Neural cell (in vitro differentiated cells): ENCODE measurements at regions not wholly inside any gene's neighbourhood (a gene's known extent, or its start where the extent isn't known, plus 50 kb on each side); places are given as distances from the start of the nearest gene placed in this dataset.

Source experiments
- H2AFZ ChIP-seq: fragments of 200-600, 300-800 bp; sonication (generic), shearing (Covaris generic); 2 replicates; pipeline ENCODE4 v1.6.0; 2014; ENCODE audit warnings: low read depth, mild to moderate bottlenecking, antibody characterized with exemption, low read length, moderate library complexity
- H3F3A ChIP-seq: fragments of 200-600 bp; shearing (Covaris generic); 2 replicates; pipeline ENCODE4 v1.6.1; 2016; ENCODE audit warnings: mild to moderate bottlenecking, moderate library complexity, mixed read lengths, antibody characterized with exemption, low read length; ENCODE audit not compliant: insufficient read depth, poor library complexity, severe bottlenecking
- H3K27ac ChIP-seq: fragments of 200-600, 300-800 bp; sonication (generic), shearing (Covaris generic); 2 replicates; pipeline ENCODE4 v1.5.1; 2014; ENCODE audit warnings: mild to moderate bottlenecking, low read length, moderate library complexity
- H3K27me3 ChIP-seq: fragments of 300-800, 200-600 bp; sonication (generic), shearing (Covaris generic); 2 replicates; pipeline ENCODE4 v1.6.0; 2014; ENCODE audit warnings: mild to moderate bottlenecking, low read depth, low read length, moderate library complexity; ENCODE audit not compliant: insufficient read depth
- H3K36me3 ChIP-seq: fragments of 300-800, 200-600 bp; sonication (generic), shearing (Covaris generic); 2 replicates; pipeline ENCODE4 v1.5.1; 2014; ENCODE audit warnings: mild to moderate bottlenecking, antibody characterized with exemption, low read length, moderate library complexity; ENCODE audit not compliant: insufficient read depth
- H3K4me2 ChIP-seq: fragments of 300-800, 200-600 bp; sonication (generic), shearing (Covaris generic); 2 replicates; pipeline ENCODE4 v1.6.0; 2014; ENCODE audit warnings: mild to moderate bottlenecking, low read length
- H3K4me3 ChIP-seq: fragments of 300-800, 200-600 bp; sonication (generic), shearing (Covaris generic); 2 replicates; pipeline ENCODE4 v1.5.1; 2014; ENCODE audit warnings: mild to moderate bottlenecking, low read length, moderate library complexity
- H3K79me2 ChIP-seq: fragments of 200-600 bp; shearing (Covaris generic); replicated peaks from 2 replicates; pipeline ENCODE4 v1.6.0; 2014; ENCODE audit warnings: mild to moderate bottlenecking, low read length, moderate library complexity; ENCODE audit not compliant: insufficient read depth
- H3K9ac ChIP-seq: fragments of 300-800, 200-600 bp; sonication (generic), shearing (Covaris generic); 2 replicates; pipeline ENCODE4 v1.6.1; 2016; ENCODE audit warnings: mild to moderate bottlenecking, low read length, mixed read lengths
- H3K9me2 ChIP-seq: fragments of 200-600 bp; shearing (Covaris generic); 2 replicates; pipeline ENCODE4 v1.6.1; 2016; ENCODE audit warnings: mild to moderate bottlenecking, low read length, mixed read lengths; ENCODE audit not compliant: insufficient read depth
- H3K9me3 ChIP-seq: fragments of 200-600, 300-800 bp; sonication (generic), shearing (Covaris generic); 2 replicates; pipeline ENCODE4 v1.6.1; 2016; ENCODE audit warnings: mild to moderate bottlenecking, mixed run types, low read length, moderate library complexity, mixed read lengths
- H4K20me1 ChIP-seq: fragments of 200-600 bp; shearing (Covaris generic); 2 replicates; pipeline ENCODE4 v1.6.1; 2016; ENCODE audit warnings: mild to moderate bottlenecking, mixed run types; ENCODE audit not compliant: insufficient read depth
- CTCF ChIP-seq: fragments of 450-650 bp; IDR thresholded peaks from 2 replicates; pipeline ENCODE4 v1.5.1; 2014; ENCODE audit warnings: antibody characterized with exemption, mild to moderate bottlenecking, moderate library complexity; ENCODE audit not compliant: poor library complexity, severe bottlenecking
- EP300 ChIP-seq: fragments of 450-650 bp; conservative IDR thresholded peaks from 2 replicates; pipeline ENCODE4 v1.6.1; 2014; ENCODE audit warnings: antibody characterized with exemption, mild to moderate bottlenecking, moderate library complexity; ENCODE audit not compliant: poor library complexity, severe bottlenecking
- EZH2 ChIP-seq: fragments of 200-600, 300-800 bp; shearing (Covaris generic), sonication (generic); IDR thresholded peaks from 2 replicates; pipeline ENCODE4 v1.6.1; 2014; ENCODE audit warnings: antibody characterized with exemption, low read length, borderline replicate concordance, mild to moderate bottlenecking; ENCODE audit not compliant: insufficient read depth, poor library complexity, severe bottlenecking
- MXI1 ChIP-seq: fragments of 450-650 bp; conservative IDR thresholded peaks from 2 replicates; pipeline ENCODE4 v1.6.1; 2014; ENCODE audit warnings: antibody characterized with exemption, mild to moderate bottlenecking; ENCODE audit not compliant: poor library complexity, severe bottlenecking
- POLR2AphosphoS5 ChIP-seq: IDR thresholded peaks from 2 replicates; pipeline ENCODE4 v1.6.1; 2012
- RAD21 ChIP-seq: fragments of 450-650 bp; conservative IDR thresholded peaks from 2 replicates; pipeline ENCODE4 v1.6.1; 2014; ENCODE audit warnings: antibody characterized with exemption, mild to moderate bottlenecking, moderate library complexity
- REST ChIP-seq: IDR thresholded peaks from 2 replicates; pipeline ENCODE4 v1.6.1; 2012; ENCODE audit warnings: borderline replicate concordance
- SMC3 ChIP-seq: fragments of 450-650 bp; conservative IDR thresholded peaks from 2 replicates; pipeline ENCODE4 v1.6.1; 2014; ENCODE audit warnings: antibody characterized with exemption, mild to moderate bottlenecking, moderate library complexity; ENCODE audit not compliant: poor library complexity
- TAF1 ChIP-seq: IDR thresholded peaks from 2 replicates; pipeline ENCODE4 v1.6.1; 2012; ENCODE audit warnings: low read depth

GRCh38 chr2:64904413-64905329, 84.5 kb upstream of the SLC1A4 start:
- Histone ChIP-seq H4K20me1 (no peaks in the 10 kb centered on the region), H3K27me3 (no peaks in the 10 kb centered on the region), H2AFZ (no peak overlapping the region), H3K9ac (no peak overlapping the region), H3K4me2 (no peak overlapping the region), H3K9me2 (no peaks in the 10 kb centered on the region), H3K9me3 (no peaks in the 10 kb centered on the region), H3K79me2 (no peaks in the 10 kb centered on the region), H3K4me3 (no peak overlapping the region), H3F3A (no peaks in the 10 kb centered on the region), H3K36me3 (no peaks in the 10 kb centered on the region), H3K27ac (no peak overlapping the region)
- TF ChIP-seq SMC3, result no peak
- TF ChIP-seq RAD21, result no peak
- TF ChIP-seq MXI1, result no peak
- TF ChIP-seq EP300, result no peak
- no peak for TF ChIP-seq EZH2
- no peak for TF ChIP-seq CTCF
- no peak for TF ChIP-seq REST
- TF ChIP-seq TAF1, result no peak
- no peak for TF ChIP-seq POLR2AphosphoS5

- Histone ChIP-seq H4K20me1 (no peaks in the 10 kb centered on the region), H3K27ac (no peak overlapping the region), H3K27me3 (no peaks in the 10 kb centered on the region), H3K4me3 (no peak overlapping the region), H3F3A (no peaks in the 10 kb centered on the region), H3K4me2 (no peak overlapping the region), H3K79me2 (no peaks in the 10 kb centered on the region), H3K9ac (no peak overlapping the region), H3K9me2 (no peaks in the 10 kb centered on the region), H3K36me3 (no peaks in the 10 kb centered on the region), H2AFZ (no peak overlapping the region), H3K9me3 (no peaks in the 10 kb centered on the region)
- TF ChIP-seq RAD21 (no peak), TAF1 (no peak), SMC3 (no peak), POLR2AphosphoS5 (no peak), REST (no peak), EZH2 (no peak), EP300 (no peak), CTCF (no peak), MXI1 (no peak)
These were observed 83.7 kb upstream of the SLC1A4 start for GRCh38 chr2:64905338-64906024.
